ENCODE measurements at regions not wholly inside any gene's neighbourhood (a gene's known extent, or its start where the extent isn't known, plus 50 kb on each side); places are given as distances from the start of the nearest gene placed in this dataset.

GRCh38 chr9:108607607-108608006 is 248.2 kb downstream of the ACTL7B start:
- TF ChIP-seq EP300 (IDR thresholded peaks at IDR 0.05) (no peak), POLR2AphosphoS5 (IDR thresholded peaks at IDR 0.05) (no peak), POLR2A (IDR thresholded peaks at IDR 0.05; ENCODE audit: low read depth) (no peak), CTCF (IDR thresholded peaks at IDR 0.05) (no peak)
